COR-L47 (cell line): ENCODE measurements at regions not wholly inside any gene's neighbourhood (a gene's known extent, or its start where the extent isn't known, plus 50 kb on each side); places are given as distances from the start of the nearest gene placed in this dataset.

Source experiments
- DNase-seq: peaks from one replicate; lab custom pipeline; 2025; lab: John Stamatoyannopoulos, UW

DNA sequence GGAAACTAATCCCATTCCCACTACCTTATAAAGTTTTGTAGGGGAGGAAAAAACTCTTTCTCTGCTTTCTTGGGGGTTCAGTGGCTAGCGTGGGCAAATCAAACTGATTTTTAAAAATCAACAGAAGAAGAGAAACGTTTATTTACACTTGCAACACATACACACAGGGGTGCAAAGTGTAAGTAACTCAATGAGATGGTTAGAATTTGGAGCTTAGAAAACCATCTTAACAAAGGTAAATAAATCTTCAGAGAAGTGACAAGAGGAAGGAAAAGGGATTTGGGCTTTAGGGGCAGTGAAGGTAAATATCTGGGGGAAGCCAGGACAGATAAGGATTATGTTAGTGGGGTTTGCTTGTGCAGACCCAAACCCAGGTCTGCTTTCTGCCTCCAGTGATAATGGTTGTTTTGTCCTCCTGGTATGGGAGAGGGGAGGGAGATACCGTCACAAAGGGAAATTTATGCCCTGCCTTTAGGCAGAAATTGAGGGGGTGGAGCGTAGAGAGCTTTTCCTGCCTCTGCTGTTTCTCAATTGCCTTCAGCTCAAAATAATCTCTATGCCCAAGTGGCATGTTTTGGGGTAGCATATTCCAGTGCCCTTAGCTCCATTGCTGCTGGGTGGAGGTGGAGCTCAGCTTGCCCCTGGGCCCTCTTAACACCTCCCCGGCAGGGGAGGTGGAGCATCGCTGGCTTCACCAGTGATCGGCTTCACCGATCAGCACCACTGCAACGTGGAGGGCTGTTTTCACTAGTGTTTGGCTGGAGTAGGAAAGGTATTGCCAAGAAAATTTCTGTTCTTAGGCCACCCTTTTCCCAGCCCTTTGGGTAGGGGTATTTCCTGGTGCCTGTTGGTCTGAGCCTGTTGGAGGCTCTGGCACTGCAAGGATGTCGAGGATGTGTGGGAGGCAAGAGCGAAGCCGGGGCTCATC is 92.2 kb downstream of the TEX51 start:
- DNase-seq: no peak

DNA sequence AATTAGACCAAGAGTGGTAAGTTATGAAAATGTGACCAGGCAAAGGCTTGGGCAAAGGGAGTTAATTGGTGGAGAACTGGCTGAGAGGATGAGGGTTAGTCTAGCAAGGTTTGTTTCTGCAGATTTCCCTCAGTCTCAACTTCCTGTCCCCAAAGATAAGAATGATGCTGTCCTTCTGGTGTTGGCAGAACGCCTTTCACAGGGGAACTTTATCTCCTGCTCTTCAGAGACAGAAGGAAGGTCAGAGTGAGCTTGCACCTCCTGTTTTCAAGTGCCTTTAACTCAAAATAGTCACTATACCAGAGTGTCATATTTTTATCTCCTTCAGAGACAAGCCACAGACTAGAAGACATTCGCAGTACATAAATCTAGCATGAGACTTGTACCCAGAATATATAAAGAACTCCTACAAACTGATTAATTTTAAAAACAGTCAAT is 95.7 kb downstream of the TEX51 start:
- DNase-seq: no peak

DNA sequence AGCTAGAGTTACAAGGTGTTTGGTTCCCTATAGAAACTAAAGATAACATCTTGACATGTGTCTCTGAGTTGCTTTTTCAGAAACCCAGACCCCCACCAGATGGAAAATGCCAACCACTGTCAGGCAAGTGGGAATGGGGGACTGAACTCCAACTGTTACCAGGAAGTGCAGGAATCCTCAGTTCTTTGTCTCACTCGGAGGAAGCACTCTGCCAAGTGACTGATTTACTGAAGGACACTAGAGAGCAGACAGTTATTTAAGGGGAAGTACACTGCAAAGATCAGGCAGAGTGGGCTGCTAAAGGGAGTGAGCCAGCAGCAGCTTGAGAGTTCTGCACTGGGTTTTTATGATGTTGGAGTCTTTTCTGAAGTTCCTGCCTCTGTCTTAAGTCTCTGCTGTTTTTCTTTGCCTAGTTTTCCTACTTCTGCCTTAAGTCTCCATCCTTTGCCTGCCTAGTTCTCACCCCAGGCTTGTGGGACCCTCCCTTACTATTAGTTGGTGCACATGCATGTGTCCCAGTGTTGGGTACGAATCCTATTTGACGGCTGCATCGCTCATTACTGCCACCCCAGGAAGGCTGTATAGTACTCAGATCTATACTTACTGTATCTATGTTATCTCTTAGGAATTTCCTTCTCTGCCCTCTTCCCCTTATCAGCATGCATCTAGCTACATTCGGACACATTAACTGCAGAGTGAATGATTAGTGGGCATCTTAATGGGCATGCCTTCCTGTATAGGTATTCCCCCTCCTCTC is 97.1 kb downstream of the TEX51 start:
- DNase-seq: no peak

DNA sequence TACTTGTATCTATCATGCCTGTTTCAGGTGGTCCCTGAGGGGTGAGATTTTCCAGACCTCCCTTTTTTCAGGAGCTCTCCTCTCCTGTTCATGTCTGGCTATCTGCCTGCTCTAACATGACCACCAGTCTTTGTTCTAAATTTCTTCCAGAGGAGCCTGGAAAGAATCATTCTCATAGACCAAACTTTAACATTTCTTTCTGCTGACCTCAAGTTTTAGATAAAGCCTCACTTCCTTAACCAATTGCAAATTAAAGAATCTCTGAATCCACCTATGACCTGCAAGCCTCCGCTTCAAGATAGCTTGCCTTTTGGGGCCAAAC is 97.6 kb downstream of the TEX51 start:
- DNase-seq: no peak
